OCI-LY7 (cell line): ENCODE measurements at regions not wholly inside any gene's neighbourhood (a gene's known extent, or its start where the extent isn't known, plus 50 kb on each side); places are given as distances from the start of the nearest gene placed in this dataset.

Experiments
- BruUV-seq: library from RNA; stranded (reverse); fragments of 400-500 nt; replicated peaks from 2 replicates; lab custom pipeline; 2021; lab: Mats Ljungman, UMichigan
- CTCF ChIA-PET: fragments of 300-600 bp; sonication (Branson Sonifier 250); formaldehyde crosslinking; loops from one replicate; lab custom pipeline; 2022; ENCODE audit warnings: antibody characterized with exemption; ENCODE audit not compliant: unreplicated experiment; lab: Charles Lee
- POLR2A ChIA-PET: fragments of 300-600 bp; sonication (Branson Sonifier 250); formaldehyde crosslinking; loops from one replicate; lab custom pipeline; 2022; ENCODE audit warnings: antibody characterized with exemption; lab: Charles Lee
- DNase-seq: peaks from one replicate; pipeline ENCODE4 v3.0.0-alpha.2; 2015; ENCODE audit warnings: low spot score
- H2AFZ ChIP-seq: fragments of 200-600 bp; sonication (generic), shearing (Covaris generic); 2 replicates; pipeline ENCODE4 v1.6.1; 2014; ENCODE audit warnings: mild to moderate bottlenecking, antibody characterized with exemption, low read length, moderate library complexity
- H3K27ac ChIP-seq: fragments of 200-600 bp; sonication (generic); 2 replicates; pipeline ENCODE4 v1.5.1; 2014; ENCODE audit warnings: mixed run types, low read depth, mild to moderate bottlenecking, moderate library complexity, low read length, inconsistent platforms; ENCODE audit not compliant: poor library complexity, severe bottlenecking
- H3K36me3 ChIP-seq: fragments of 200-600 bp; sonication (generic); 2 replicates; pipeline ENCODE4 v1.6.1; 2014; ENCODE audit warnings: mild to moderate bottlenecking, antibody characterized with exemption, low read length, moderate library complexity, mixed read lengths; ENCODE audit not compliant: insufficient read depth
- H3K4me1 ChIP-seq: fragments of 200-600 bp; sonication (generic); 2 replicates; pipeline ENCODE4 v1.5.1; 2014; ENCODE audit warnings: mild to moderate bottlenecking, low read length; ENCODE audit not compliant: insufficient read depth, poor library complexity, severe bottlenecking
- H3K4me2 ChIP-seq: fragments of 200-600 bp; sonication (generic); 2 replicates; pipeline ENCODE4 v1.6.1; 2014; ENCODE audit warnings: mild to moderate bottlenecking, low read length
- H3K4me3 ChIP-seq: fragments of 200-600 bp; sonication (generic); 2 replicates; pipeline ENCODE4 v1.5.1; 2014; ENCODE audit warnings: mild to moderate bottlenecking, low read depth, low read length; ENCODE audit not compliant: poor library complexity, severe bottlenecking
- H3K79me2 ChIP-seq: fragments of 200-600 bp; sonication (generic); 2 replicates; pipeline ENCODE4 v1.6.1; 2016; ENCODE audit warnings: low read depth, mild to moderate bottlenecking, low read length, moderate library complexity, mixed read lengths; ENCODE audit not compliant: insufficient read depth
- H3K9me2 ChIP-seq: fragments of 200-600 bp; sonication (generic); 2 replicates; pipeline ENCODE4 v1.6.1; 2016; ENCODE audit warnings: mild to moderate bottlenecking, low read length, mixed read lengths; ENCODE audit not compliant: insufficient read depth
- H3K9me3 ChIP-seq: fragments of 200-600 bp; sonication (generic); 2 replicates; pipeline ENCODE4 v1.6.1; 2014; ENCODE audit warnings: mild to moderate bottlenecking, mixed run types, low read length, mixed read lengths
- H4K20me1 ChIP-seq: fragments of 200-600 bp; sonication (generic); 2 replicates; pipeline ENCODE4 v1.6.1; 2014; ENCODE audit warnings: mild to moderate bottlenecking, antibody characterized with exemption, low read length, moderate library complexity, mixed read lengths; ENCODE audit not compliant: insufficient read depth
- CTCF ChIP-seq: fragments of 200-600 bp; sonication (generic); conservative IDR thresholded peaks from 2 replicates; pipeline ENCODE4 v1.5.1; 2014; ENCODE audit warnings: mild to moderate bottlenecking, antibody characterized with exemption, low read length, moderate library complexity, mixed read lengths
- EZH2phosphoT487 ChIP-seq: fragments of 200-600 bp; sonication (generic); IDR thresholded peaks from 2 replicates; pipeline ENCODE4 v1.6.1; 2018; ENCODE audit warnings: low read depth, borderline replicate concordance, mild to moderate bottlenecking, mixed run types, antibody characterized with exemption, low read length, moderate library complexity, mixed read lengths
- intact Hi-C: fragments of 100-400 bp; cut with micrococcal nuclease; formaldehyde crosslinking; loops from one replicate; pipeline ENCODE4 v1.10.0; 2022; ENCODE audit not compliant: unreplicated experiment

- intact Hi-C loops, result no loop called here
- H3K4me1 ChIP-seq, result no peaks in the 10 kb centered on the region
- H3K9me2 ChIP-seq, result no peaks in the 10 kb centered on the region
- no peak for TF ChIP-seq EZH2phosphoT487
- no peak for TF ChIP-seq CTCF
- POLR2A ChIA-PET, result interaction anchor here (1.1 kb wide), 1 partner anchor 15 kb away, joined by 4 read pairs; no protein-coding TSS in a partner anchor
- no peaks in the 10 kb centered on the region for H3K36me3 ChIP-seq
- CTCF ChIA-PET, result no interaction called here
- no peak overlapping the region for H3K27ac ChIP-seq
- H3K9me3 ChIP-seq, result no peaks in the 10 kb centered on the region
- no peaks in the 10 kb centered on the region for H4K20me1 ChIP-seq
- no TSS peak for BruUV-seq
- H3K4me3 ChIP-seq, result no peak overlapping the region
- no peak for DNase-seq
- H2AFZ ChIP-seq, result no peak overlapping the region
- H3K4me2 ChIP-seq, result no peak overlapping the region
- no peaks in the 10 kb centered on the region for H3K79me2 ChIP-seq
Measured at GRCh38 chr2:146784602-146785001, 1060.2 kb upstream of the ACVR2A start.

GRCh38 chr2:146777181-146777580 is 1067.6 kb upstream of the ACVR2A start:
- Histone ChIP-seq H4K20me1 (no peaks in the 10 kb centered on the region), H3K9me3 (no peaks in the 10 kb centered on the region), H3K27ac (no peak overlapping the region), H3K4me1 (no peaks in the 10 kb centered on the region), H3K79me2 (no peaks in the 10 kb centered on the region), H3K36me3 (no peaks in the 10 kb centered on the region), H3K9me2 (no peaks in the 10 kb centered on the region), H3K4me3 (no peak overlapping the region), H2AFZ (no peak overlapping the region), H3K4me2 (no peak overlapping the region)
- intact Hi-C loops, result no loop called here
- BruUV-seq, result no TSS peak
- no peak for DNase-seq
- POLR2A ChIA-PET, result interaction anchor here (0.8 kb wide), 1 partner anchor 7 kb away, joined by 3 read pairs; no protein-coding TSS in a partner anchor
- CTCF ChIA-PET, result no interaction called here
- TF ChIP-seq EZH2phosphoT487 (no peak), CTCF (no peak)

- H3K79me2 ChIP-seq, result no peaks in the 10 kb centered on the region
- no TSS peak for BruUV-seq
- no peak overlapping the region for H2AFZ ChIP-seq
- intact Hi-C loops, result no loop called here
- H3K9me3 ChIP-seq, result no peaks in the 10 kb centered on the region
- H3K4me2 ChIP-seq, result no peak overlapping the region
- ChIA-PET POLR2A (no interaction called here), CTCF (no interaction called here)
- DNase-seq, result no peak
- no peaks in the 10 kb centered on the region for H3K9me2 ChIP-seq
- no peaks in the 10 kb centered on the region for H3K4me1 ChIP-seq
- TF ChIP-seq CTCF, result no peak
- no peak for TF ChIP-seq EZH2phosphoT487
- no peaks in the 10 kb centered on the region for H4K20me1 ChIP-seq
- no peak overlapping the region for H3K27ac ChIP-seq
- no peaks in the 10 kb centered on the region for H3K36me3 ChIP-seq
- H3K4me3 ChIP-seq, result no peak overlapping the region
Measured at GRCh38 chr2:146776596-146776995, 1068.2 kb upstream of the ACVR2A start.
